ENCODE measurements at regions not wholly inside any gene's neighbourhood (a gene's known extent, or its start where the extent isn't known, plus 50 kb on each side); places are given as distances from the start of the nearest gene placed in this dataset.

DNA sequence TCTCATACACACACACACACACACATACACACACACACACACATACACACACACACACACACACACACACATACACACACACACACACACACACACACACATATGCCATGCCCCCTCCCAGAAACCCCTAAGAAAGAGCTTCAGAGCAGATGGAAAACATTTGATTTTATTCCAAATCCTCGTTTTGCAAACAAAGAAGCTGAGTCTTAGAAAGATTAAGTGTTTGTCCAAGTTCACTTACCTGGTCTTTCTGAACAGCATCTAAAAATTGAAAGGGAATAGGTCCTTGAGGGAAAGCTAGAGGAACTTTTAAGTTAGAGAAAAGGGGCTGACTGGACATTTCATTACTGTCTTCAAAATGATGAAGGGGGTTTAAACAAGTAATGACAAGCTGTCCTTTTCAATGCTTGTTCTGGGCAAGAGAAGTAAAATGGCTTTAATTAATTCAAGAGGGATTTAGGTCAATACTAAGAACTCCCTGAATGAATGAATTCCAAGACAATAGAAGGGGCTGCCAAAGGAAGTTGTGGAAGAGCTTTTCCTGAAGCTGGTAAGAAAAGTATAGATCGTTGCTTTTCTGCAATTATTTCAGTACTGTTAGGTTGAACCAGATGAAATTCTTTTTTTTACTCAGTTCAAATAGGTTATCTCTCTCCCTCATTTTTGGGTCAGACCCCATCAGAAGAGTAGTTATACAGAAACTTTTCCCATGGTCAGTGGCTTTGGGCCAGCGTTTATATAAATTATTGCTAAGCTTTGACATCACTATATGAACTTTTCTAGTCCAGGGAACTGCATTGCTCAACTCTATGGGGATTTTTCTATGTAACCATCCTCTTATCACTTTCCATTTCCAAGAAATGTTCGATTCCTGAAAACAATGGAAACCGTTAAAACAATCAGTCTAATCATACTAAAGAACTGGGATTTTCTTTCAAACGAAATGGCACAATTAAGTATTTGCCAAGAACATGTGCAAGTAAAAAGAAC is 261.4 kb downstream of the MTERF1 start:
- FAIRE-seq (no peak), DNase-seq (ENCODE audit: low read depth, low spot score) (no peak), ATAC-seq (no peak)
- H3K9me3 ChIP-seq (replicated peaks; ENCODE audit: control insufficient read depth, insufficient read depth, low read length) = no peaks in the 10 kb centered on the region
- no peak overlapping the region for H3K9ac ChIP-seq (ENCODE audit: control insufficient read depth, insufficient read depth, low read length)
- no peaks in the 10 kb centered on the region for H4K20me1 ChIP-seq (ENCODE audit: control insufficient read depth, insufficient read depth)
- BruUV-seq (replicated peaks) = no TSS peak
- H2AFZ ChIP-seq (ENCODE audit: control insufficient read depth, low read depth, low read length) = no peak overlapping the region
- H3K79me2 ChIP-seq (ENCODE audit: control insufficient read depth, insufficient read depth, low read length) = no peaks in the 10 kb centered on the region
- POLR2A ChIA-PET = no interaction called here
- H3K36me3 ChIP-seq (ENCODE audit: control insufficient read depth in 2 of 2, insufficient read depth in 2 of 2, low read length in 1 of 2) = no peaks in the 10 kb centered on the region
- in situ Hi-C loops (cut with MboI) (no loop called here), intact Hi-C loops (cut with micrococcal nuclease; ENCODE audit: unreplicated experiment) (no loop called here)
- H3K4me1 ChIP-seq (ENCODE audit: control insufficient read depth, insufficient read depth, low read length) = no peaks in the 10 kb centered on the region
- CTCF ChIA-PET = no interaction called here
- H3K4me3 ChIP-seq = no peak overlapping the region
- RAD21 ChIA-PET (ENCODE audit: unreplicated experiment) = no interaction called here
- TF ChIP-seq SMARCA5 (IDR thresholded peaks at IDR 0.05) = no peak
- no peak for TF ChIP-seq WRNIP1 (IDR thresholded peaks at IDR 0.05; ENCODE audit: borderline replicate concordance, low read depth, low read length)
- no peak for TF ChIP-seq MTA3 (IDR thresholded peaks at IDR 0.05; ENCODE audit: borderline replicate concordance, low read length)
- no peak for TF ChIP-seq CHD1 (IDR thresholded peaks at IDR 0.05; ENCODE audit: low read depth, low read length)
- TF ChIP-seq, protein P1, sequence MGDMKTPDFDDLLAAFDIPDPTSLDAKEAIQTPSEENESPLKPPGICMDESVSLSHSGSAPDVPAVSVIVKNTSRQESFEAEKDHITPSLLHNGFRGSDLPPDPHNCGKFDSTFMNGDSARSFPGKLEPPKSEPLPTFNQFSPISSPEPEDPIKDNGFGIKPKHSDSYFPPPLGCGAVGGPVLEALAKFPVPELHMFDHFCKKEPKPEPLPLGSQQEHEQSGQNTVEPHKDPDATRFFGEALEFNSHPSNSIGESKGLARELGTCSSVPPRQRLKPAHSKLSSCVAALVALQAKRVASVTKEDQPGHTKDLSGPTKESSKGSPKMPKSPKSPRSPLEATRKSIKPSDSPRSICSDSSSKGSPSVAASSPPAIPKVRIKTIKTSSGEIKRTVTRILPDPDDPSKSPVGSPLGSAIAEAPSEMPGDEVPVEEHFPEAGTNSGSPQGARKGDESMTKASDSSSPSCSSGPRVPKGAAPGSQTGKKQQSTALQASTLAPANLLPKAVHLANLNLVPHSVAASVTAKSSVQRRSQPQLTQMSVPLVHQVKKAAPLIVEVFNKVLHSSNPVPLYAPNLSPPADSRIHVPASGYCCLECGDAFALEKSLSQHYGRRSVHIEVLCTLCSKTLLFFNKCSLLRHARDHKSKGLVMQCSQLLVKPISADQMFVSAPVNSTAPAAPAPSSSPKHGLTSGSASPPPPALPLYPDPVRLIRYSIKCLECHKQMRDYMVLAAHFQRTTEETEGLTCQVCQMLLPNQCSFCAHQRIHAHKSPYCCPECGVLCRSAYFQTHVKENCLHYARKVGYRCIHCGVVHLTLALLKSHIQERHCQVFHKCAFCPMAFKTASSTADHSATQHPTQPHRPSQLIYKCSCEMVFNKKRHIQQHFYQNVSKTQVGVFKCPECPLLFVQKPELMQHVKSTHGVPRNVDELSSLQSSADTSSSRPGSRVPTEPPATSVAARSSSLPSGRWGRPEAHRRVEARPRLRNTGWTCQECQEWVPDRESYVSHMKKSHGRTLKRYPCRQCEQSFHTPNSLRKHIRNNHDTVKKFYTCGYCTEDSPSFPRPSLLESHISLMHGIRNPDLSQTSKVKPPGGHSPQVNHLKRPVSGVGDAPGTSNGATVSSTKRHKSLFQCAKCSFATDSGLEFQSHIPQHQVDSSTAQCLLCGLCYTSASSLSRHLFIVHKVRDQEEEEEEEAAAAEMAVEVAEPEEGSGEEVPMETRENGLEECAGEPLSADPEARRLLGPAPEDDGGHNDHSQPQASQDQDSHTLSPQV (IDR thresholded peaks at IDR 0.05) = no peak
- TF ChIP-seq, protein P2, sequence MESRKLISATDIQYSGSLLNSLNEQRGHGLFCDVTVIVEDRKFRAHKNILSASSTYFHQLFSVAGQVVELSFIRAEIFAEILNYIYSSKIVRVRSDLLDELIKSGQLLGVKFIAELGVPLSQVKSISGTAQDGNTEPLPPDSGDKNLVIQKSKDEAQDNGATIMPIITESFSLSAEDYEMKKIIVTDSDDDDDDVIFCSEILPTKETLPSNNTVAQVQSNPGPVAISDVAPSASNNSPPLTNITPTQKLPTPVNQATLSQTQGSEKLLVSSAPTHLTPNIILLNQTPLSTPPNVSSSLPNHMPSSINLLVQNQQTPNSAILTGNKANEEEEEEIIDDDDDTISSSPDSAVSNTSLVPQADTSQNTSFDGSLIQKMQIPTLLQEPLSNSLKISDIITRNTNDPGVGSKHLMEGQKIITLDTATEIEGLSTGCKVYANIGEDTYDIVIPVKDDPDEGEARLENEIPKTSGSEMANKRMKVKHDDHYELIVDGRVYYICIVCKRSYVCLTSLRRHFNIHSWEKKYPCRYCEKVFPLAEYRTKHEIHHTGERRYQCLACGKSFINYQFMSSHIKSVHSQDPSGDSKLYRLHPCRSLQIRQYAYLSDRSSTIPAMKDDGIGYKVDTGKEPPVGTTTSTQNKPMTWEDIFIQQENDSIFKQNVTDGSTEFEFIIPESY (IDR thresholded peaks at IDR 0.05) = no peak
- no peak for TF ChIP-seq ZNF274 (IDR thresholded peaks at IDR 0.05; ENCODE audit: insufficient read depth, insufficient read length)
- no peak for TF ChIP-seq MEF2A (IDR thresholded peaks at IDR 0.05; ENCODE audit: insufficient read depth, low read depth, low read length)
- TF ChIP-seq, protein P3, sequence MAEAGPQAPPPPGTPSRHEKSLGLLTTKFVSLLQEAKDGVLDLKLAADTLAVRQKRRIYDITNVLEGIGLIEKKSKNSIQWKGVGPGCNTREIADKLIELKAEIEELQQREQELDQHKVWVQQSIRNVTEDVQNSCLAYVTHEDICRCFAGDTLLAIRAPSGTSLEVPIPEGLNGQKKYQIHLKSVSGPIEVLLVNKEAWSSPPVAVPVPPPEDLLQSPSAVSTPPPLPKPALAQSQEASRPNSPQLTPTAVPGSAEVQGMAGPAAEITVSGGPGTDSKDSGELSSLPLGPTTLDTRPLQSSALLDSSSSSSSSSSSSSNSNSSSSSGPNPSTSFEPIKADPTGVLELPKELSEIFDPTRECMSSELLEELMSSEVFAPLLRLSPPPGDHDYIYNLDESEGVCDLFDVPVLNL (IDR thresholded peaks at IDR 0.05; ENCODE audit: low read depth, low read length) = no peak
- TF ChIP-seq RAD21 (IDR thresholded peaks at IDR 0.05; ENCODE audit: insufficient read depth, low read depth, low read length) = no peak
- no peak for TF ChIP-seq ASH2L (IDR thresholded peaks at IDR 0.05; ENCODE audit: borderline replicate concordance, low read depth)
- TF ChIP-seq, protein P4, sequence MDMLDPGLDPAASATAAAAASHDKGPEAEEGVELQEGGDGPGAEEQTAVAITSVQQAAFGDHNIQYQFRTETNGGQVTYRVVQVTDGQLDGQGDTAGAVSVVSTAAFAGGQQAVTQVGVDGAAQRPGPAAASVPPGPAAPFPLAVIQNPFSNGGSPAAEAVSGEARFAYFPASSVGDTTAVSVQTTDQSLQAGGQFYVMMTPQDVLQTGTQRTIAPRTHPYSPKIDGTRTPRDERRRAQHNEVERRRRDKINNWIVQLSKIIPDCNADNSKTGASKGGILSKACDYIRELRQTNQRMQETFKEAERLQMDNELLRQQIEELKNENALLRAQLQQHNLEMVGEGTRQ (IDR thresholded peaks at IDR 0.05; ENCODE audit: borderline replicate concordance, low read depth, low read length) = no peak
- TF ChIP-seq RELA (IDR thresholded peaks at IDR 0.05; ENCODE audit: borderline replicate concordance, partially characterized antibody) = no peak
- no peak overlapping the region for H3K27ac ChIP-seq (ENCODE audit: control insufficient read depth, insufficient read depth)
- H3K4me2 ChIP-seq (ENCODE audit: control insufficient read depth, insufficient read depth) = no peak overlapping the region
- SMC1A ChIA-PET (ENCODE audit: uncharacterized antibody, unreplicated experiment) = no interaction called here
- H3K27me3 ChIP-seq (replicated peaks in 1 of 2; ENCODE audit: control insufficient read depth in 2 of 2, insufficient read depth in 2 of 2, low read length in 1 of 2) = no peaks in the 10 kb centered on the region
- WGBS (ENCODE audit: insufficient coverage, insufficient replicate concordance, low lambda C conversion rate, missing lambda C conversion rate) = 3% methylated on average over 6 of the region's 6 CpGs
